Endothelial cell of umbilical vein (primary cell): ENCODE measurements at regions not wholly inside any gene's neighbourhood (a gene's known extent, or its start where the extent isn't known, plus 50 kb on each side); places are given as distances from the start of the nearest gene placed in this dataset.

Experiments
- EZH2 ChIP-seq: IDR thresholded peaks from 2 replicates; pipeline ENCODE4 v1.6.1; 2012; ENCODE audit warnings: borderline replicate concordance, low read depth, mild to moderate bottlenecking, moderate library complexity, low read length, inconsistent platforms; ENCODE audit not compliant: severe bottlenecking
- MYC ChIP-seq: IDR thresholded peaks from one replicate; pipeline ENCODE4 v1.6.1; 2011; ENCODE audit warnings: mild to moderate bottlenecking, low read depth, low read length
- POLR2A ChIP-seq: IDR thresholded peaks from 2 replicates; pipeline ENCODE4 v1.6.1; 2012; ENCODE audit warnings: low read depth, mild to moderate bottlenecking, control low read depth, low read length
- POLR2AphosphoS5 ChIP-seq: IDR thresholded peaks from 2 replicates; pipeline ENCODE4 v1.6.1; 2012; ENCODE audit warnings: low read depth, mild to moderate bottlenecking, control low read depth, low read length, moderate library complexity; ENCODE audit not compliant: insufficient read depth
- TF ChIP-seq, protein P1 (sequence below), 2 donors: IDR thresholded peaks; 1 replicate in 1 of 2; 2 replicates in 1 of 2; pipeline ENCODE4 v1.5.1; 2011; ENCODE audit warnings: low read length in 2 of 2, mild to moderate bottlenecking in 2 of 2, moderate library complexity in 2 of 2, control low read depth in 1 of 2, inconsistent platforms in 1 of 2, low read depth in 1 of 2; ENCODE audit not compliant: insufficient read depth in 1 of 2; ENCODE audit errors: extremely low read depth in 1 of 2
- TF ChIP-seq, protein P2 (sequence below): IDR thresholded peaks from 2 replicates; pipeline ENCODE4 v1.6.1; 2011; ENCODE audit not compliant: insufficient read depth, insufficient read length

DNA sequence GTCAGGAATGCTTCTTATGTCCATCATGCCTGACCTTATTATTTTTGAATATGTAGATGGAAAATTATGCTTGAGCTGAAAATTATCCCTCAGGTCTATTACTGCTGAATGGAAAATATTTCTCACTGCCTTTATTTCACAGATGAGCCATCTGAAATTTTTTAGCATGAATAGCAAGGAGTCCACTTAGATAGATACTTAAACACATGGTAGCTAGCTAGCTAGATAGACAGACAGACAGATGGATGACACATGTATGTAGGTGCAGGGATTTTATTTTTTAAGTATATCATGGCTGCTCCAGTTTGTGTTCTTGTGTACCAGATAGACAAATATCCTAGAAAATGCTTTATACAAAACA lies 645.0 kb downstream of the MMUT start:
- TF ChIP-seq, protein P1, sequence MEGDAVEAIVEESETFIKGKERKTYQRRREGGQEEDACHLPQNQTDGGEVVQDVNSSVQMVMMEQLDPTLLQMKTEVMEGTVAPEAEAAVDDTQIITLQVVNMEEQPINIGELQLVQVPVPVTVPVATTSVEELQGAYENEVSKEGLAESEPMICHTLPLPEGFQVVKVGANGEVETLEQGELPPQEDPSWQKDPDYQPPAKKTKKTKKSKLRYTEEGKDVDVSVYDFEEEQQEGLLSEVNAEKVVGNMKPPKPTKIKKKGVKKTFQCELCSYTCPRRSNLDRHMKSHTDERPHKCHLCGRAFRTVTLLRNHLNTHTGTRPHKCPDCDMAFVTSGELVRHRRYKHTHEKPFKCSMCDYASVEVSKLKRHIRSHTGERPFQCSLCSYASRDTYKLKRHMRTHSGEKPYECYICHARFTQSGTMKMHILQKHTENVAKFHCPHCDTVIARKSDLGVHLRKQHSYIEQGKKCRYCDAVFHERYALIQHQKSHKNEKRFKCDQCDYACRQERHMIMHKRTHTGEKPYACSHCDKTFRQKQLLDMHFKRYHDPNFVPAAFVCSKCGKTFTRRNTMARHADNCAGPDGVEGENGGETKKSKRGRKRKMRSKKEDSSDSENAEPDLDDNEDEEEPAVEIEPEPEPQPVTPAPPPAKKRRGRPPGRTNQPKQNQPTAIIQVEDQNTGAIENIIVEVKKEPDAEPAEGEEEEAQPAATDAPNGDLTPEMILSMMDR (IDR thresholded peaks at IDR 0.05; ENCODE audit: extremely low read depth in 1 of 2, insufficient read depth in 1 of 2, low read depth in 1 of 2, low read length in 2 of 2): no peak
- TF ChIP-seq POLR2AphosphoS5 (no peak), POLR2A (no peak), EZH2 (no peak), MYC (no peak)
- TF ChIP-seq, protein P2, sequence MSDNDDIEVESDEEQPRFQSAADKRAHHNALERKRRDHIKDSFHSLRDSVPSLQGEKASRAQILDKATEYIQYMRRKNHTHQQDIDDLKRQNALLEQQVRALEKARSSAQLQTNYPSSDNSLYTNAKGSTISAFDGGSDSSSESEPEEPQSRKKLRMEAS: no peak
